Neuron (in vitro differentiated cells): ENCODE measurements at regions not wholly inside any gene's neighbourhood (a gene's known extent, or its start where the extent isn't known, plus 50 kb on each side); places are given as distances from the start of the nearest gene placed in this dataset.
"Not testable (repeated sequence)": the region's sequence is repeated elsewhere in the genome, so short reads cannot be mapped to it uniquely, and the experiment has no call there.

ENCODE experiments used
- H2AFZ ChIP-seq: one replicate; pipeline ENCODE4 v1.6.1; 2013; ENCODE audit warnings: low read depth, mild to moderate bottlenecking, inconsistent platforms, low read length, moderate library complexity
- H3K27me3 ChIP-seq: one replicate; pipeline ENCODE4 v1.6.1; 2013; ENCODE audit warnings: low read length; ENCODE audit not compliant: insufficient read depth
- H3K36me3 ChIP-seq: one replicate; pipeline ENCODE4 v1.6.1; 2013; ENCODE audit warnings: low read length; ENCODE audit not compliant: insufficient read depth
- H3K4me1 ChIP-seq: one replicate; pipeline ENCODE4 v1.6.1; 2013; ENCODE audit warnings: low read length; ENCODE audit not compliant: insufficient read depth
- H3K4me3 ChIP-seq: 2 replicates; pipeline ENCODE4 v1.5.1; 2013; ENCODE audit warnings: mild to moderate bottlenecking, low read length, moderate library complexity
- H3K9me3 ChIP-seq: one replicate; pipeline ENCODE4 v1.6.1; 2013; ENCODE audit warnings: low read length

DNA sequence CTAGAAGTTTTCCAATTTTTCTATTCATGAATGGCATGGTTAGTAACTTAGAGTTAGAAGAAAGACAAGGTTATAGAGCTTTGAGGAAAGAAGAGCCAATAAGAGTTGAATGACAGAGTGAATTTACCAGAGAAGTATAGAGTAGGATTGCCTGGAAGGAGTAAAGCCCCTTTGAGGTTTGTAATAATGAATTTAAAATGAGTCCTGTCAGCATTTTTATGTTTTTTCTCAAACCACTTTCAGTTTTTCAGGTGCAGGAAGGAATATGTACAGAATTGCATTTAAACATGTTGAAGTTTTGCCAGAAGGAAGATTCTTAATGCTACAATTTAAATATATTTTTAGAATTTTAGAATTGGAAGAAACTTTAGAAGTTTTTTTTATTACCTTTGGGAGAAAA, 408.3 kb downstream of the DSC3 start:
- H3K4me3 ChIP-seq: no peak overlapping the region
- H3K36me3 ChIP-seq: no peaks in the 10 kb centered on the region
- no peaks in the 10 kb centered on the region for H3K27me3 ChIP-seq
- H3K4me1 ChIP-seq: no peaks in the 10 kb centered on the region
- H2AFZ ChIP-seq: no peak overlapping the region
- H3K9me3 ChIP-seq: no peaks in the 10 kb centered on the region

DNA sequence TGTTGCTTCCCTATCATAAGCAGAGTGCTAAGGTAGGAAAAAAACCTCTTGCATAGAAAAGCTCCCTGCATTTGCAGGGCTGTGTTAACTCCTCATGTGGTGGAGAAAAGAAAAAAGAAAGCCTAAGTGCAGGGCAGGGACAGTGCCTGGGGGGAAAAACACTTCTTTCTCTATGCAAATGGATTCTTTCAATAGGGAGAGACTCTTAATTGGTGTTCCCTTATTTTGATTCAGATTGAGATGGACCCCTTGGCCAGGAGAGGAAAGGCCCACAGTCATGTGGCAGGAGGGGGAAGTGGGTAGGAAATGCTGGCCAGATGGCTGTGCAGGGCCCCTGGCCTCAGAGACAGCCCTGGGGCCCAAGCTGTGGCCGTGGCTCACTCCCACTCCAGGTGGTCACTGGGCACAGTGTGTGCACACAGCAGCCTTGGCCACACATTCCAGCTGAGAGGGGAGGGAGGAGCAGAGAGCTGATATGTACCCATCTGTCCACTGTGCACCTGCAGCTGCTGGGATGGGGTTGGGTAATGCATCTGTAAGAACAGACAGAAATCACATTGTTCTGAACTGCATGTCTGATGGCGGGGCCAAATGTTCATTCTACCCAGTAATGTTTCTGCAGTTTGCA, 410.4 kb downstream of the DSC3 start:
- Histone ChIP-seq H3K27me3 (no peaks in the 10 kb centered on the region), H3K36me3 (no peaks in the 10 kb centered on the region), H3K4me1 (no peaks in the 10 kb centered on the region), H2AFZ (no peak overlapping the region), H3K4me3 (no peak overlapping the region), H3K9me3 (no peaks in the 10 kb centered on the region)

GRCh38 chr18:30625961-30626360, 416.6 kb downstream of the DSC3 start:
- no peak overlapping the region for H2AFZ ChIP-seq
- no peaks in the 10 kb centered on the region for H3K36me3 ChIP-seq
- no peaks in the 10 kb centered on the region for H3K4me1 ChIP-seq
- no peaks in the 10 kb centered on the region for H3K9me3 ChIP-seq
- no peaks in the 10 kb centered on the region for H3K27me3 ChIP-seq
- no peak overlapping the region for H3K4me3 ChIP-seq

- Histone ChIP-seq H2AFZ (no peak overlapping the region), H3K9me3 (no peaks in the 10 kb centered on the region)
Measured at GRCh38 chr18:30623401-30624065, 419.0 kb downstream of the DSC3 start.

DNA sequence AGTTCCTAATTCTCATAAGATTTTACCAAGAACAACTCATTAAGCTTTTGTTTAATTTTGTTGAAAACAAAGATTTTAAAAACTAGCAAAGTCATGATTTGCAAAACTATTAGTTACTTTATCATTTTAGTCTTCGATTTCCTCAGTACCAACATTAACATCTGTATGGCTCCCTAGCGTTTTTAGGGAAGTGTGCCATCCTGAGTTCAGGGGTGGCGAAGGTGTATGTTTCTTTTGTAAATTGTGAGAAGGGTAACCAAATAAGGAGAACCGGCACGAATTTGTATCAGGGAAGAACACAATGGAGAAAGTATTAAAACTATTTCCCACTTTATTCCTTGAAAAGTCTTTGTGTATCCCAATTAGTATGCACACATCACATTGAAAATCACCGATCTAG, 419.9 kb downstream of the DSC3 start:
- H3K36me3 ChIP-seq: no peaks in the 10 kb centered on the region
- H3K27me3 ChIP-seq: no peaks in the 10 kb centered on the region
- no peaks in the 10 kb centered on the region for H3K4me1 ChIP-seq
- no peak overlapping the region for H3K4me3 ChIP-seq
- H2AFZ ChIP-seq: no peak overlapping the region
- H3K9me3 ChIP-seq: no peaks in the 10 kb centered on the region

More at GRCh38 chr18:30623401-30624065, 419.0 kb downstream of the DSC3 start:
- Histone ChIP-seq H3K4me1 (no peaks in the 10 kb centered on the region), H3K27me3 (no peaks in the 10 kb centered on the region), H3K4me3 (no peak overlapping the region), H3K36me3 (no peaks in the 10 kb centered on the region)

DNA sequence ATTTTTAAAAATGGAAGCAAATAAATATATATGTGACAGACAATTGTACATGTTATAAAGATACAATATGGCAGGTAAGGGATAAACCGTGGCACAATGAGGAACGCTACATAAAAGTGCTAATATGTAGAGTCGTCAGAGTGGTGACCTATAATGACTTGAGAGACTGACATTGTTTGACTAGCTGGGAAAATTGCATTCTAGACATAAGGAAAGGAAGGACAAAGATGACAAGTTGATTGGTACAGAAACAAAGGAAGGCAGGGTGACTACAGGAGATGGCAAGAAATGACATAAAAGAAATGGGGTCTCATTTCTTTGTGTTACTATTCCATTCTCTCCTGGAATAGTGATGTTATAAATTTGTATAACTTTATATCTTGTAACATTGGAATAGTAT, 420.4 kb downstream of the DSC3 start:
- no peaks in the 10 kb centered on the region for H3K4me1 ChIP-seq
- H3K4me3 ChIP-seq: no peak overlapping the region
- no peaks in the 10 kb centered on the region for H3K27me3 ChIP-seq
- no peak overlapping the region for H2AFZ ChIP-seq
- H3K9me3 ChIP-seq: no peaks in the 10 kb centered on the region
- no peaks in the 10 kb centered on the region for H3K36me3 ChIP-seq

DNA sequence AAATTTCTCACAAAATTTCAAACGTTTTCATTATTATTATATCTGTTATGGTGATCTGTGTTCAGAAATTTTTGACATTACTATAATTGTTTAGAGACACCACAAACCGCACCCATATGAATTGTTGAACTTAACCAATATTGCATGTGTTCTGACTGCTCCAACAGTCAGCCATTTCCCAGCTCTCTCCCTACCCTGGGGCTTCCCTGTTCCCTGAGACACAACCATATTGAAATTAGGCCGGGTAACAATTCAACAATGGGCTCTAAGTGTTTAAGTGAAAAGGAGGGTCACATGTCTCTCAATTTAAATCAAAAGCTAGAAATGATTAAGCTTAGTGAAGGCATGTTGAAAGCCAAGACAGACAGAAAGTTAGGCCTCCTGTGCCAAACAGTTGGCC, 424.0 kb downstream of the DSC3 start:
- Histone ChIP-seq H2AFZ (no peak overlapping the region), H3K27me3 (no peaks in the 10 kb centered on the region), H3K4me3 (no peak overlapping the region), H3K36me3 (no peaks in the 10 kb centered on the region), H3K9me3 (no peaks in the 10 kb centered on the region), H3K4me1 (no peaks in the 10 kb centered on the region)

DNA sequence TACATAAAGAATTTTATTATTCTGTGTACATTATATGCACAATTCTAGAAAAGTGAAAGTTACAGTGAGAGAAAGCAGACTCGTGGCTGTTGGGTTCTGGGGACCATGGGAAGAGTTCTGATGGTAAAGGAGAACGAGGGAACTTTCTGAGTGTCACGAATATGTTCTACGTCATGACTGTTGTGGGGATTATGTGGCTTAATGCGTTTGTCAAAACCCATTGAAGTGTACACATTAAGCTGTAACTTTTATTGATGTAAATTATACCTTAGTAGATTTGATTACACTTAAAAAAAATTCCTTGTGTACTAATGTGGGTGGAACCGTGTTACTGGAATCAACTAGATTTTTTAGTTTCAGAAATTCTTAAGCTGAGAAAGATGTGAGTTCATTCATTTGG, 426.1 kb downstream of the DSC3 start:
- Histone ChIP-seq H3K36me3 (no peaks in the 10 kb centered on the region), H3K4me3 (no peak overlapping the region), H3K9me3 (no peaks in the 10 kb centered on the region), H3K4me1 (no peaks in the 10 kb centered on the region), H2AFZ (no peak overlapping the region), H3K27me3 (no peaks in the 10 kb centered on the region)

- H3K27me3 ChIP-seq: no peaks in the 10 kb centered on the region
- no peaks in the 10 kb centered on the region for H3K9me3 ChIP-seq
- H3K36me3 ChIP-seq: no peaks in the 10 kb centered on the region
Measured at GRCh38 chr18:30613467-30613801, 429.1 kb downstream of the DSC3 start.

DNA sequence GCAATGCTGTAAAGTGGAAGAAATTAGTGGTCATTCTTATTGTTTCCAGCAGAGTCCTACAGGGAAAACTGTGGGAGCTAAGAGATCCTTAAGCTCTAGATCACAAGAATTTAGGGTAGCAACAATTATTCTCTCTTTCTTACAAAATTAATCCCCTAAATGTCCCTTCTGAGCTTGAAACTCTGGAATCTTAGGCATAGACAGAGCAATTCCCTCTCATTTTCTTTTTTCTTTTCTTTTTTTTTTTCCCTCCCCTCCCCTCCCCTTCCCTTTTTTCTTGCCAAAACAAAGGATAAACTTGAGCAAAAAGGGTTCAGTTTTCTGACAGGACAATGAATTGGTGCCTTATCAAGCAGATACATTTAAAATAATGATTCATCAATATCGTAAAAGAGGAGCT, 441.0 kb downstream of the DSC3 start:
- Histone ChIP-seq H3K27me3 (no peaks in the 10 kb centered on the region), H2AFZ (no peak overlapping the region), H3K36me3 (no peaks in the 10 kb centered on the region), H3K4me1 (no peaks in the 10 kb centered on the region), H3K9me3 (no peaks in the 10 kb centered on the region), H3K4me3 (no peak overlapping the region)

More at GRCh38 chr18:30613467-30613801, 429.1 kb downstream of the DSC3 start:
- Histone ChIP-seq H3K4me3 (no peak overlapping the region), H2AFZ (no peak overlapping the region), H3K4me1 (no peaks in the 10 kb centered on the region)

GRCh38 chr18:30597202-30597601, 445.3 kb downstream of the DSC3 start:
- no peaks in the 10 kb centered on the region for H3K36me3 ChIP-seq
- no peak overlapping the region for H3K4me3 ChIP-seq
- no peaks in the 10 kb centered on the region for H3K9me3 ChIP-seq
- no peaks in the 10 kb centered on the region for H3K4me1 ChIP-seq
- H2AFZ ChIP-seq: no peak overlapping the region
- no peaks in the 10 kb centered on the region for H3K27me3 ChIP-seq

- Histone ChIP-seq H3K36me3 (no peaks in the 10 kb centered on the region), H3K27me3 (no peaks in the 10 kb centered on the region), H3K4me1 (no peaks in the 10 kb centered on the region), H3K9me3 (no peaks in the 10 kb centered on the region), H3K4me3 (no peak overlapping the region), H2AFZ (no peak overlapping the region)
Measured at GRCh38 chr18:30596635-30597034, 445.9 kb downstream of the DSC3 start.

- no peaks in the 10 kb centered on the region for H3K9me3 ChIP-seq
- H3K4me3 ChIP-seq: no peak overlapping the region
- no peaks in the 10 kb centered on the region for H3K36me3 ChIP-seq
Measured at GRCh38 chr18:30595942-30596341, 446.6 kb downstream of the DSC3 start.

DNA sequence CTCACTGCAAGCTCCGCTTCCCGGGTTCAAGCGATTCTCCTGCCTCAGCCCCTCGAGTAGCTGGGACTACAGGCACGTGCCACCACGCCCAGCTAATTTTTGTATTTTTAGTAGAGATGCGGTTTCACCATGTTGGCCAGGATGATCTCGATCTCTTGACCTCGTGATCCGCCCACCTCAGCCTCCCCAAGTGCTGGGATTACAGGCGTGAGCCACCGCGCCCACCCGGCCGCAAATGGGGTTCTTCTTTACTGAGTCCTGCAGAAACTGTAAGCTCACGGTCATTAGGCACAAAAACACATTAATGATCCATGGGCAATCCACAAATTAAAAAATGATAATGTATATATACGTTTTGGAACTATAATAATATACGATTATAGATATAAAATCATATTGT, 447.6 kb downstream of the DSC3 start:
- H3K27me3 ChIP-seq, H3K9me3 ChIP-seq, H3K4me3 ChIP-seq, H3K36me3 ChIP-seq, H3K4me1 ChIP-seq, H2AFZ ChIP-seq: not testable (repeated sequence)

More at GRCh38 chr18:30595942-30596341, 446.6 kb downstream of the DSC3 start:
- Histone ChIP-seq H3K27me3 (no peaks in the 10 kb centered on the region), H2AFZ (no peak overlapping the region), H3K4me1 (no peaks in the 10 kb centered on the region)
